Endothelial cell of umbilical vein (primary cell): ENCODE measurements at regions not wholly inside any gene's neighbourhood (a gene's known extent, or its start where the extent isn't known, plus 50 kb on each side); places are given as distances from the start of the nearest gene placed in this dataset.

ENCODE experiments used
- BruUV-seq: library from RNA; stranded (reverse); fragments of 400-500 nt; replicated peaks from 2 replicates; lab custom pipeline; 2021; lab: Mats Ljungman, UMichigan
- CTCF ChIA-PET: fragments of 300-600, 350-600 bp; sonication (Branson Sonifier 250); formaldehyde crosslinking; loops from one replicate; lab custom pipeline; 2021; ENCODE audit warnings: antibody characterized with exemption, inconsistent platforms; lab: Charles Lee
- POLR2A ChIA-PET: fragments of 300-600, 350-600 bp; sonication (Branson Sonifier 250); formaldehyde crosslinking; loops from one replicate; lab custom pipeline; 2021; ENCODE audit warnings: antibody characterized with exemption, inconsistent platforms; lab: Charles Lee
- DNase-seq: peaks from one replicate; pipeline ENCODE4 v3.0.0-alpha.2; 2011; ENCODE audit warnings: low read depth, low spot score
- FAIRE-seq: peaks from 2 replicates; lab custom pipeline; 2011; peaks lifted over from hg19 to GRCh38; lab: Jason Lieb, UNC
- H2AFZ ChIP-seq: 2 replicates; pipeline ENCODE4 v1.6.0; 2012; ENCODE audit warnings: low read depth, low read length, control low read depth, inconsistent platforms
- H3K27ac ChIP-seq: 2 replicates; pipeline ENCODE4 v1.5.1; 2011; ENCODE audit warnings: low read depth, mild to moderate bottlenecking, control low read depth, low read length, moderate library complexity; ENCODE audit not compliant: insufficient read depth
- H3K27me3 ChIP-seq, 2 experiments: 2 replicates each; pipeline versions ENCODE4 v1.6.0 to v1.6.1; 2011; ENCODE audit warnings: low read length in 2 of 2, mixed read lengths in 1 of 2; ENCODE audit not compliant: control insufficient read depth in 2 of 2, insufficient read depth in 2 of 2
- H3K36me3 ChIP-seq, 2 experiments: 2 replicates in 1 of 2; 3 replicates in 1 of 2; pipeline ENCODE4 v1.5.1; 2011; ENCODE audit warnings: low read length in 2 of 2, mild to moderate bottlenecking in 1 of 2, moderate library complexity in 1 of 2; ENCODE audit not compliant: control insufficient read depth in 2 of 2, insufficient read depth in 2 of 2; ENCODE audit errors: extremely low read depth in 1 of 2
- H3K4me1 ChIP-seq: 3 replicates; pipeline ENCODE4 v1.5.1; 2011; ENCODE audit warnings: mild to moderate bottlenecking, low read length; ENCODE audit not compliant: control insufficient read depth, insufficient read depth; ENCODE audit errors: extremely low read depth
- H3K4me2 ChIP-seq: 2 replicates; pipeline ENCODE4 v1.6.1; 2011; ENCODE audit warnings: low read length, control low read depth, mixed read lengths; ENCODE audit not compliant: insufficient read depth
- H3K4me3 ChIP-seq, 3 experiments: fragments of 200-600 bp in 1 of 3; sonication (generic), shearing (Covaris generic) in 1 of 3; replicated peaks in 1 of 3; 2 replicates each; pipeline ENCODE4 v1.5.1; 2011 to 2016; ENCODE audit warnings: control low read depth in 3 of 3, low read length in 3 of 3, mild to moderate bottlenecking in 2 of 3, inconsistent platforms in 1 of 3, low read depth in 1 of 3, moderate library complexity in 1 of 3; ENCODE audit not compliant: insufficient read depth in 1 of 3
- H3K79me2 ChIP-seq: 2 replicates; pipeline ENCODE4 v1.6.0; 2012; ENCODE audit warnings: low read length, inconsistent platforms; ENCODE audit not compliant: control insufficient read depth, insufficient read depth
- H3K9ac ChIP-seq: replicated peaks from 2 replicates; pipeline ENCODE3; 2011; ENCODE audit warnings: low read length, control low read depth; ENCODE audit not compliant: insufficient read depth; ENCODE audit errors: extremely low read depth
- H3K9me1 ChIP-seq: replicated peaks from 3 replicates; pipeline ENCODE4 v1.6.0; 2011; ENCODE audit warnings: mild to moderate bottlenecking, low read length; ENCODE audit not compliant: control insufficient read depth, insufficient read depth; ENCODE audit errors: extremely low read depth
- H3K9me3 ChIP-seq: replicated peaks from 2 replicates; pipeline ENCODE4 v1.5.1; 2012; ENCODE audit warnings: low read length, inconsistent platforms; ENCODE audit not compliant: control insufficient read depth, insufficient read depth
- H4K20me1 ChIP-seq: replicated peaks from 2 replicates; pipeline ENCODE3; 2011; ENCODE audit warnings: mild to moderate bottlenecking, low read length; ENCODE audit not compliant: control insufficient read depth, insufficient read depth; ENCODE audit errors: extremely low read depth
- EZH2 ChIP-seq: IDR thresholded peaks from 2 replicates; pipeline ENCODE4 v1.6.1; 2012; ENCODE audit warnings: borderline replicate concordance, low read depth, mild to moderate bottlenecking, moderate library complexity, low read length, inconsistent platforms; ENCODE audit not compliant: severe bottlenecking
- FOS ChIP-seq: IDR thresholded peaks from 2 replicates; pipeline ENCODE4 v1.6.1; 2011; ENCODE audit warnings: mild to moderate bottlenecking, low read length, moderate library complexity, borderline replicate concordance; ENCODE audit not compliant: insufficient read depth
- GATA2 ChIP-seq: IDR thresholded peaks from 2 replicates; pipeline ENCODE4 v1.7.0; 2011; ENCODE audit warnings: low read depth, mild to moderate bottlenecking, moderate library complexity, mixed read lengths, low read length; ENCODE audit not compliant: insufficient read length, insufficient read depth
- JUN ChIP-seq: IDR thresholded peaks from 2 replicates; pipeline ENCODE4 v1.6.1; 2011; ENCODE audit warnings: borderline replicate concordance, low read depth; ENCODE audit not compliant: insufficient read length, insufficient read depth
- MYC ChIP-seq: IDR thresholded peaks from one replicate; pipeline ENCODE4 v1.6.1; 2011; ENCODE audit warnings: mild to moderate bottlenecking, low read depth, low read length
- POLR2A ChIP-seq: IDR thresholded peaks from 2 replicates; pipeline ENCODE4 v1.6.1; 2012; ENCODE audit warnings: low read depth, mild to moderate bottlenecking, control low read depth, low read length
- POLR2AphosphoS5 ChIP-seq: IDR thresholded peaks from 2 replicates; pipeline ENCODE4 v1.6.1; 2012; ENCODE audit warnings: low read depth, mild to moderate bottlenecking, control low read depth, low read length, moderate library complexity; ENCODE audit not compliant: insufficient read depth
- dilution Hi-C: fragments of 300-500 bp; cut with MboI; formaldehyde crosslinking; loops from one replicate; pipeline ENCODE4 v1.15.0; 2019; ENCODE audit warnings: low sequenced_read_pairs; ENCODE audit not compliant: extremely low pct_ligation_motif_present
- intact Hi-C: fragments of 100-400 bp; cut with micrococcal nuclease; formaldehyde crosslinking; loops from one replicate; pipeline ENCODE4 v1.10.0; 2022
- TF ChIP-seq, protein P1 (sequence below), 2 donors: IDR thresholded peaks; 1 replicate in 1 of 2; 2 replicates in 1 of 2; pipeline ENCODE4 v1.5.1; 2011; ENCODE audit warnings: low read length in 2 of 2, mild to moderate bottlenecking in 2 of 2, moderate library complexity in 2 of 2, control low read depth in 1 of 2, inconsistent platforms in 1 of 2, low read depth in 1 of 2; ENCODE audit not compliant: insufficient read depth in 1 of 2; ENCODE audit errors: extremely low read depth in 1 of 2
- TF ChIP-seq, protein P2 (sequence below): IDR thresholded peaks from 2 replicates; pipeline ENCODE4 v1.6.1; 2011; ENCODE audit not compliant: insufficient read depth, insufficient read length

DNA sequence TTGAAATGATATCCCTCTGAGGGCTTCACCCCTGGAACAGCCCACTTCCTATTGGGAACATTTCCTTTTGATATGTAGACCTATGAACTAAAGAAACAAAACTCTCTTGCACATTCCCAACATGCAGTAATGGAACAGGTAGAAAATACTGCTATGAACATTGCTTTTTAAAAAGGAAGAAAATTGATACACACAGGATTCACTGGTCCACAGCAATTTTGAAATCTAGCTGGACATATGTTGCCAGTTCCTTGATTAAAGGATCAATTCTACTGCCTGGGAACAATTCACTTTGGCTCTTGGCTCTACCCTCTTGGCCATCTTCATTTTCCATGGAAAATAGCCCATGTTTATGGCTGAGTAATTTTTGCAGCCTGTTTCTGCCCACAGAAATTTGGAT, 74.9 kb upstream of the ZNF280D start:
- no peaks in the 10 kb centered on the region for H3K79me2 ChIP-seq
- H3K4me3 ChIP-seq = no peak overlapping the region
- TF ChIP-seq POLR2AphosphoS5 (no peak), FOS (no peak), GATA2 (no peak), POLR2A (no peak), EZH2 (no peak), JUN (no peak), MYC (no peak)
- TF ChIP-seq, protein P1, sequence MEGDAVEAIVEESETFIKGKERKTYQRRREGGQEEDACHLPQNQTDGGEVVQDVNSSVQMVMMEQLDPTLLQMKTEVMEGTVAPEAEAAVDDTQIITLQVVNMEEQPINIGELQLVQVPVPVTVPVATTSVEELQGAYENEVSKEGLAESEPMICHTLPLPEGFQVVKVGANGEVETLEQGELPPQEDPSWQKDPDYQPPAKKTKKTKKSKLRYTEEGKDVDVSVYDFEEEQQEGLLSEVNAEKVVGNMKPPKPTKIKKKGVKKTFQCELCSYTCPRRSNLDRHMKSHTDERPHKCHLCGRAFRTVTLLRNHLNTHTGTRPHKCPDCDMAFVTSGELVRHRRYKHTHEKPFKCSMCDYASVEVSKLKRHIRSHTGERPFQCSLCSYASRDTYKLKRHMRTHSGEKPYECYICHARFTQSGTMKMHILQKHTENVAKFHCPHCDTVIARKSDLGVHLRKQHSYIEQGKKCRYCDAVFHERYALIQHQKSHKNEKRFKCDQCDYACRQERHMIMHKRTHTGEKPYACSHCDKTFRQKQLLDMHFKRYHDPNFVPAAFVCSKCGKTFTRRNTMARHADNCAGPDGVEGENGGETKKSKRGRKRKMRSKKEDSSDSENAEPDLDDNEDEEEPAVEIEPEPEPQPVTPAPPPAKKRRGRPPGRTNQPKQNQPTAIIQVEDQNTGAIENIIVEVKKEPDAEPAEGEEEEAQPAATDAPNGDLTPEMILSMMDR (IDR thresholded peaks at IDR 0.05; ENCODE audit: extremely low read depth in 1 of 2, insufficient read depth in 1 of 2, low read depth in 1 of 2, low read length in 2 of 2) = no peak
- TF ChIP-seq, protein P2, sequence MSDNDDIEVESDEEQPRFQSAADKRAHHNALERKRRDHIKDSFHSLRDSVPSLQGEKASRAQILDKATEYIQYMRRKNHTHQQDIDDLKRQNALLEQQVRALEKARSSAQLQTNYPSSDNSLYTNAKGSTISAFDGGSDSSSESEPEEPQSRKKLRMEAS = no peak
- H3K9ac ChIP-seq = no peak overlapping the region
- H3K4me2 ChIP-seq = no peak overlapping the region
- FAIRE-seq (no peak), DNase-seq (no peak)
- H4K20me1 ChIP-seq = no peaks in the 10 kb centered on the region
- H3K36me3 ChIP-seq = no peaks in the 10 kb centered on the region
- peaks cover 11% of the 10 kb centered on the region for H3K4me1 ChIP-seq
- intact Hi-C loops (no loop called here), dilution Hi-C loops (no loop called here)
- H3K9me3 ChIP-seq = peaks cover 4% of the 10 kb centered on the region
- BruUV-seq = no TSS peak
- POLR2A ChIA-PET = no interaction called here
- no peak overlapping the region for H3K27ac ChIP-seq
- H3K27me3 ChIP-seq = peaks cover 0 to 8% of the 10 kb centered on the region in 2 experiments
- CTCF ChIA-PET = no interaction called here
- no peaks in the 10 kb centered on the region for H3K9me1 ChIP-seq
- H2AFZ ChIP-seq = no peak overlapping the region
